Stimulated activated CD4-positive, alpha-beta T cell treated with anti-CD3 and anti-CD28 coated beads, Interleukin-15, amount 100 ng/mL, for 48 hours (primary cell): ENCODE measurements at regions not wholly inside any gene's neighbourhood (a gene's known extent, or its start where the extent isn't known, plus 50 kb on each side); places are given as distances from the start of the nearest gene placed in this dataset.
"Not testable (repeated sequence)": the region's sequence is repeated elsewhere in the genome, so short reads cannot be mapped to it uniquely, and the experiment has no call there.

Experiments used
- DNase-seq, 2 donors: peaks; one replicate each; pipeline ENCODE4 v3.0.0-alpha.2; 2020; ENCODE audit warnings: low read depth in 2 of 2

DNA sequence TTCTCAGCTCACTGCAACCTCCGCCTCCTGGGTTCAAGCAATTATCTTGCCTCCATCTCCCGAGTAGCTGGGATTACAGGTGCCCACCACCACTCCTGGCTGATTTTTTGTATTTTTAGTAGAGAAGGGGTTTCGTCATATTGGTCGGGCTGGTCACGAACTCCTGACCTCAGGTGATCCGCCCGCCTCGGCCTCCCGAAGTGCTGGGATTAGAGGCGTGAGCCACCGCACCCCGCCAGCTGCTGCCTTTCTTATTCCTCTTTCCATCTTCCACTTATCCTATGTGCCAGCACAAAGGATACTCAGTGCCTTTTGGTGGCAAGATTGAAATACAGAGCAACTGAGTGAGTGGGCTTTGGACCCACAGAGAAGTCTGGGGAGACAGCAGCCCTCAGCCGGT is 97.6 kb upstream of the HES1 start:
- DNase-seq: not testable (repeated sequence)

GRCh38 chr3:194038960-194039359 is 97.0 kb upstream of the HES1 start:
- DNase-seq: no peak

DNA sequence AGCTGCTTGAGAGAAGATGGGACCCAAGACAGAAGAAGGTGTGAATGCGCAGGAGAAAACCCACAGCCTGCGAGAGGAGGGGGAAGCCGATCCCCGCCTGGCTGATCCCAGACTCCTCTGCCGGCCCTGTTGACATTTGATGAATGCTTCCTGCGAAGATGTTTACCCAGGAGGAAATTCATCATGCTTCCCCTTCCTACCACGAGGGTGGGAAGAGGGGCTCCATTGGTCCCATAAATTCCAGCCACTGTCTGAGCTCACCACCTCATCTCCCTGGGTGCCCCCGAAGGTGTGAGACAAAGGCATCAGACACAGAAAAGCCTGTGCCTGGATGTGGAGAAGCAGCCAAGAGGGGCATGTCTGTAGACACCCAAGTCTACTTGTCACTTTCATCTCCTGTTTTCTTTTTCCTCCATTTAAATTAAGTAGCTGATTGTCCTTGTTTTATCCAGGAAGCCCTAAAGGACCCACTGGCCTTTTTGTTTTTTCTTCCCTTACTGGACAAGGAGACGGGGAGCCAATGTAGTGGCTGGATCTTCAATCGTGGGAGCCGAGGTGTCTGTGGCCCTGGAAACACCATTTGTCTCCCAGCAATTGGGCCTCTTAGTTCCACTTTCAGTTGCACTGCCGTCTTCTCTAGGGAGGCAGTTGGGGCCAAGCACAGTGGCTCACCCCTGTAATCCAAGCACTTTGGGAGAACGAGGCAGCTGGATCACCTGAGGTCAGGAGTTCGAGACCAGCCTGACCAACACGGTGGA is 95.3 kb upstream of the HES1 start:
- no peak for DNase-seq

GRCh38 chr3:194042927-194043326 is 93.0 kb upstream of the HES1 start:
- no peak for DNase-seq

- no peak for DNase-seq
Measured at GRCh38 chr3:194043516-194043915, 92.4 kb upstream of the HES1 start.

DNA sequence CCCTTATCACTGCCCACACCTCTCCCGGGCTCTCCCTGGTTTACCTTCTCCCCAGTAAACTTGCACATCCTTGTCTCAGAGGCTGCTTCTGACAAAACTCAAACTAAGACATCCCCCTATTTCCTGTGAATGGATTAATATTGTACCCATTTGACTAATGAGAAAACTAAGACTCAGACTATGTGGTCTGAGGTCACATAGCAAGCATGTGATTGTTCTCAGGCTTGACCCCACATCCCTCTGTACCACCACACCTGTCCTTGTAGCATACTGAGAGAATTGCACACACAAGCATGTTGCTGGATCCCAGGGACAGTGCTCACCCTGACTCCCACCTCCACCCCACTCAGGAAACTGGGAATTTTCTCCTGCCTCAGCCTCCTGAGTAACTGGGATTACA is 90.7 kb upstream of the HES1 start:
- DNase-seq: no peak

DNA sequence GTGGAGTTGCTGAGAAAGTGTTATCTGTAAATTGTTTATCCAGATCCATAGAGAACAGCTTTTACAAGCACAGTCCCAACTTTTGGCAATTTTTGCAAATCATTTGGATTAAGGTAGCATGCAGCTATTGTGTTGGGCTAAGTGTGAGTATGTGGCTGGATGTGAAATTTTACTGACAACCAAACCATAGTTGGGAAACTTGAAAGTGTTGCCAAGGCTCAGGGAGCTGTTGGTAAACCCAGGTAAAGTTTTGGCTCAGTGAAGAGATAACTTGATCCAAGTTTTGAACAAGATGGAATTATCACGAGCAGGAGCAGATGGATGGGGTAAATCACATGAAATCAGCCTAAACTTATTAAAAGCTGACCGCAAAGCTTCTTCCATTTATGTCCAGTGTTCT is 90.0 kb upstream of the HES1 start:
- DNase-seq: no peak

GRCh38 chr3:194046531-194046930 is 89.4 kb upstream of the HES1 start:
- no peak for DNase-seq

DNA sequence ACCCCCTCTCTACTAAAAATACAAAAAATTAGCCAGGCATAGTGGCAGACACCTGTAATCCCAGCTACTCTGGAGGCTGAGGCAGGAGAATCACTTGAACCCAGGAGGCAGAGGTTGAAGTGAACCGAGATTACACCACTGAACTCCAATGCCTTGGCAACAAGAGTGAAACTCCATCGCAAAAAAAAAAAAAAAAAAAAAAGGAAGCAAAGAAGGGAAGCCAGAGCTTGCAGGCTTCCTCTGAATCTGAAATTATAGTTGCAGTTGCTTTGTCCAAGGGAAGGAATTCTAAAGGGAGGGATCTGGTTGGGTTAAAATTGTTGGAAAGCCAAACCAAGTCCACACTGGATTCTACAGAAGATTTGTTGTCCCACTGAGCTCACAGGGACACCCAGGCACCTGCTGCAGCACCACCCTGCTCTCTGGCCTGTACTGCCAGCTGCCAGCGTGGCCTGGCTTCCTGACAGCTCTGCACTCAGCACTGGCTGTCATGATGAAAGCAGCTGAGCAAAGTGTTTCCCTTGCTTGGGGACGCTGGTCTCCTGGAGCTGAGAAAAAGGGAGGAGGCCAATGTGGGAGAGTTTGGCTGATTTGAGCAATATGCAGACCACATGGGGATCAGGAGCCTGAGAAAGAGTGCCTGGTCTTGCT is 88.8 kb upstream of the HES1 start:
- no peak for DNase-seq

GRCh38 chr3:194049394-194049793 is 86.6 kb upstream of the HES1 start:
- no peak for DNase-seq

DNA sequence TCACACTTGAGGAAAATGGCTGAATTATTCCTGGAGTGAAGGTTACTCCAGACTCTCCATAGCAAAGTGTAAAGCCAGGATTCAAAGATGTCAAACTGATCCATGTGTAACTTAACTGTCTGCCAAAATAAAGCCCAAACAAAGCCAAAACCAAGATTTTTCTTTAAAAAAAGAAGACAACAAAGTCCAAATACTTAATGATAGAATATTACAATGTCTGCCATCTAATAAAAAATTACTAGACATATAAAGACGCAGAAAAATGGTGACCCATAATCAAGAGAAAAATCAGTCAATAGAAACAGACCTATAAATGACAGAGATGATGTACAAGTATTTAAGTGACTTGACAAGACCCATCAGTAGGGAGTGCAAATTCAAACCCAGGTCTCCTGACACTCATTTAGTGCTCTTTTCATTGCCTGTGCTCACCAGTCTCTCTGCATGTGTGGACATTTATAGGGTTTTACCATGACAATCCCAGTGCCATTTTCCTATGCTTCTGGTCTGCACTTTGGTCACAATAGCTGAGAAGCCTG is 85.1 kb upstream of the HES1 start:
- no peak for DNase-seq

GRCh38 chr3:194051366-194052149 is 84.4 kb upstream of the HES1 start:
- DNase-seq: no peak

GRCh38 chr3:194053136-194053535 is 82.8 kb upstream of the HES1 start:
- DNase-seq: no peak

- no peak for DNase-seq
Measured at GRCh38 chr3:194054016-194054415, 81.9 kb upstream of the HES1 start.

- DNase-seq: no peak
Measured at GRCh38 chr3:194054540-194054939, 81.4 kb upstream of the HES1 start.

DNA sequence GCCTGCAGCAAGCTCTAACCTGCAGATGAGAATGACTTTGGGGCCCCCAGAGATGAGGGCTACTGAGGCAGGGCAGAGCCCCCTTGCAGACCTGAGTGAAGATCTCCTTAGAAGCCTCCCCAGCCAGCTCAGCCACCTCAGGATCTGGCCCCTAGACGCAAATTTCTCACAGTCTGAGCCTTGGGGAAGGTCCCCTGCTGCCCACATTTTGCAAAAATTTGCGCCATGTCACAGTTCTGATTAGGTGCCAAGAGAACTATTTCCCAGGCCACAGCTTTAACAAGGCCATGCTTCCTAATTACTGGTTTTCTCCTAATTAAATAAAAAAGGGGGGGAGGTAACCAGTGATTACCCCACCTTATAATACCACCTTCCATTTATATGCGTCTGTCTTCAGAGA is 81.0 kb upstream of the HES1 start:
- no peak for DNase-seq

GRCh38 chr3:194056323-194056722 is 79.6 kb upstream of the HES1 start:
- not testable (repeated sequence) for DNase-seq

DNA sequence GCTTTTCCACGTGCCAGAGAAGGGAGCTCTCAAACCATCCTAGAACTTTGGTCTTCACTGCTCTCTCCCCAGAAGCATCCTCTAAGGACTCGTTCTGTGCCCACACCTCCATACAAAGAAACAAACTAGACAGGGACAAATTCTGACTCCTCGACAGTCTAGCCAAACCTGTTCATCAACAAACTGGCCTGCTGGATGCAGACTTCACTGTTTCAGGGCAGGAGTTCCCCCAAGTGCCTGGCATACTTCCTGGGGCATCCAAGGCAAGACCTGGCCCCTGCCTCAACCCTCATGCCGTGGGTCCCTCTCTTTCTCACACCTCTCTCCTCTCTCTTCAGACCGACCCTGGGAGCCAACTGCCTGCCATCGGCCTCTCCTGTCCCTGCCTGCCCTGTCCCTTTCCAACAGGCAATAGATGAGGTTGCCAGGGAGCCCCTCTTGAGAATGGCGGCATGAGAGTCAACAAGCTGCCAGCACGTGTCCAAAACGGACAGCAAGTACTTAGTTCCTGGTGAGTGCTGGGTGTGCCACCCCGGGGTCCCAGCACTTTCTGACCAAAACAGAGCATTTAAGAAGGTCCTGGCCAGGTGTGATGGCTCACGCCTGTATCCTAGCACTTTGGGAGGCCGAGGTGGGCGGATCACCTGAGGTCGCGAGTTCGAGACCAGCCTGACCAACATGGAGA is 79.1 kb upstream of the HES1 start:
- no peak for DNase-seq

GRCh38 chr3:194057570-194058188 is 78.3 kb upstream of the HES1 start:
- no peak for DNase-seq

DNA sequence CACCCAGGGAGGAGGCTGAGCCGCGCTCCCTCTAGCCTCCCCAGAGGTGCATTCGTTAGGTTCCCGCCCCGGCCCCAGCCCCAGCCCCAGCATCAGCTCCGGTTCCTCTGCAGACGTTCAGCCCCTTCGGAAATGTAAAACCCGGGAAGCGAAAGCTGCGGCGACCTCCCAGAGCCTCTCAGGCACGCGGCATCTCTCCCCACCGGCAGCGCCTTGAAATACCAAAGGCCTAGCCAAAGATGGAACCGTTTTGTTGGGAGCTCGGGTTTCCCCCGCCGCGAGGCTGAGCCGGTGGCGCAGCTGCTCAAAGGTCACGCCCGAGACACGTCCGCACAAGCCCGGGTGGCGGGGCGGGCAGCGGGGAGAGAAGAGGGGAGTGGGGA is 77.8 kb upstream of the HES1 start:
- peak in 1 of 2 donors; percentile 17 for DNase-seq

GRCh38 chr3:194058753-194059152 is 77.2 kb upstream of the HES1 start:
- DNase-seq: no peak
